DMS53 treated with DMSO at 0.1 percent for 48 hours (cell line): ENCODE measurements at regions not wholly inside any gene's neighbourhood (a gene's known extent, or its start where the extent isn't known, plus 50 kb on each side); places are given as distances from the start of the nearest gene placed in this dataset.

Experiments
- DNase-seq: peaks from one replicate; lab custom pipeline; 2025; ENCODE audit not compliant: unreplicated experiment; lab: John Stamatoyannopoulos, UW

- DNase-seq: no peak
These were observed 969.9 kb upstream of the EPHA7 start for GRCh38 chr6:94389218-94389617.

GRCh38 chr6:94377835-94378234 is 958.5 kb upstream of the EPHA7 start:
- DNase-seq: no peak

GRCh38 chr6:94376876-94377275 is 957.5 kb upstream of the EPHA7 start:
- DNase-seq: no peak

GRCh38 chr6:94372229-94372628 is 952.9 kb upstream of the EPHA7 start:
- DNase-seq: no peak

GRCh38 chr6:94367316-94367715 is 948.0 kb upstream of the EPHA7 start:
- no peak for DNase-seq

GRCh38 chr6:94362061-94362864 is 942.9 kb upstream of the EPHA7 start:
- DNase-seq: no peak

GRCh38 chr6:94361304-94362060 is 942.1 kb upstream of the EPHA7 start:
- DNase-seq: no peak

GRCh38 chr6:94357381-94357980 is 938.1 kb upstream of the EPHA7 start:
- no peak for DNase-seq

GRCh38 chr6:94350833-94351232 is 931.5 kb upstream of the EPHA7 start:
- DNase-seq: no peak

- DNase-seq: peak; percentile 74
These were observed 929.9 kb upstream of the EPHA7 start for GRCh38 chr6:94349227-94349626.

GRCh38 chr6:94344866-94345265 is 925.5 kb upstream of the EPHA7 start:
- DNase-seq: no peak

GRCh38 chr6:94341173-94341572 is 921.8 kb upstream of the EPHA7 start:
- peak; percentile 47 for DNase-seq

GRCh38 chr6:94323853-94324252 is 904.5 kb upstream of the EPHA7 start:
- peak; percentile 30 for DNase-seq

- DNase-seq: no peak
These were observed 881.2 kb upstream of the EPHA7 start for GRCh38 chr6:94300424-94301144.

GRCh38 chr6:94289131-94289530 is 869.8 kb upstream of the EPHA7 start:
- no peak for DNase-seq

GRCh38 chr6:94278146-94278545 is 858.8 kb upstream of the EPHA7 start:
- no peak for DNase-seq

GRCh38 chr6:94272327-94272726 is 853.0 kb upstream of the EPHA7 start:
- no peak for DNase-seq

GRCh38 chr6:94270091-94270948 is 851.0 kb upstream of the EPHA7 start:
- DNase-seq: peak; percentile 34

- DNase-seq: no peak
These were observed 849.9 kb upstream of the EPHA7 start for GRCh38 chr6:94269256-94269655.

GRCh38 chr6:94260765-94261164 is 841.4 kb upstream of the EPHA7 start:
- DNase-seq: no peak
